ENCODE measurements at regions not wholly inside any gene's neighbourhood (a gene's known extent, or its start where the extent isn't known, plus 50 kb on each side); places are given as distances from the start of the nearest gene placed in this dataset.

DNA sequence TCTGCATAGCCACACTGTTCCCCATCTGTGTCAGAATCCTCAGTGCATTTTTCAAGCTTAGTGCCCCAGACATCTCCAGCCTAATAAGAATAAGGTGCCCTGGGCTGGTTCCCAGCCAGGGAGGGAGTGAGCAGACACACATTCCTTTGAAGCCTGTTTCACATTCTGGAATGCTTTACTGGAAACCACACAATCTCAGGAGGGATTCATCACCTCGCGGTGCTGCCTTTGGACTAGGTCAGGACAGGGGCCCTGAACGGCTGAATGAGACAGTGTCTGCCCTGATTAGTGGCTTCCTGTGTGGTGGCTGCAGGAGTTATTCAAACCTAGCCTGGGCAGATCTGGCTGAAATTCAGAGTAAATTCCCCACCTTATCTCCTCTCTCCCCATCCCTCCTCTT is 108.0 kb upstream of the LDAH start:
- TF ChIP-seq, protein P1, sequence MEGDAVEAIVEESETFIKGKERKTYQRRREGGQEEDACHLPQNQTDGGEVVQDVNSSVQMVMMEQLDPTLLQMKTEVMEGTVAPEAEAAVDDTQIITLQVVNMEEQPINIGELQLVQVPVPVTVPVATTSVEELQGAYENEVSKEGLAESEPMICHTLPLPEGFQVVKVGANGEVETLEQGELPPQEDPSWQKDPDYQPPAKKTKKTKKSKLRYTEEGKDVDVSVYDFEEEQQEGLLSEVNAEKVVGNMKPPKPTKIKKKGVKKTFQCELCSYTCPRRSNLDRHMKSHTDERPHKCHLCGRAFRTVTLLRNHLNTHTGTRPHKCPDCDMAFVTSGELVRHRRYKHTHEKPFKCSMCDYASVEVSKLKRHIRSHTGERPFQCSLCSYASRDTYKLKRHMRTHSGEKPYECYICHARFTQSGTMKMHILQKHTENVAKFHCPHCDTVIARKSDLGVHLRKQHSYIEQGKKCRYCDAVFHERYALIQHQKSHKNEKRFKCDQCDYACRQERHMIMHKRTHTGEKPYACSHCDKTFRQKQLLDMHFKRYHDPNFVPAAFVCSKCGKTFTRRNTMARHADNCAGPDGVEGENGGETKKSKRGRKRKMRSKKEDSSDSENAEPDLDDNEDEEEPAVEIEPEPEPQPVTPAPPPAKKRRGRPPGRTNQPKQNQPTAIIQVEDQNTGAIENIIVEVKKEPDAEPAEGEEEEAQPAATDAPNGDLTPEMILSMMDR (conservative IDR thresholded peaks at IDR 0.05), result no peak
- H3K9me3 Mint-ChIP-seq, result peaks cover 7% of the 10 kb centered on the region
- no peaks in the 10 kb centered on the region for H3K4me1 Mint-ChIP-seq
- H3K27ac Mint-ChIP-seq (ENCODE audit: unreplicated experiment), result no peak overlapping the region
- no peak for DNase-seq (ENCODE audit: low read depth, low spot score)
- H3K4me3 Mint-ChIP-seq, result no peak overlapping the region
- H3K27me3 Mint-ChIP-seq (ENCODE audit: low read depth), result peaks cover 74% of the 10 kb centered on the region
- no peaks in the 10 kb centered on the region for H3K36me3 Mint-ChIP-seq (ENCODE audit: low read depth)

- TF ChIP-seq, protein P1 (conservative IDR thresholded peaks at IDR 0.05), result no peak
- no peak overlapping the region for H3K27ac Mint-ChIP-seq (ENCODE audit: unreplicated experiment)
- H3K27me3 Mint-ChIP-seq (ENCODE audit: low read depth), result peaks cover 78% of the 10 kb centered on the region
- H3K36me3 Mint-ChIP-seq (ENCODE audit: low read depth), result no peaks in the 10 kb centered on the region
- no peak for DNase-seq (ENCODE audit: low read depth, low spot score)
- H3K9me3 Mint-ChIP-seq, result peaks cover 7% of the 10 kb centered on the region
- H3K4me3 Mint-ChIP-seq, result no peak overlapping the region
- H3K4me1 Mint-ChIP-seq, result no peaks in the 10 kb centered on the region
Observed at GRCh38 chr2:20929721-20930120, 106.8 kb upstream of the LDAH start.

DNA sequence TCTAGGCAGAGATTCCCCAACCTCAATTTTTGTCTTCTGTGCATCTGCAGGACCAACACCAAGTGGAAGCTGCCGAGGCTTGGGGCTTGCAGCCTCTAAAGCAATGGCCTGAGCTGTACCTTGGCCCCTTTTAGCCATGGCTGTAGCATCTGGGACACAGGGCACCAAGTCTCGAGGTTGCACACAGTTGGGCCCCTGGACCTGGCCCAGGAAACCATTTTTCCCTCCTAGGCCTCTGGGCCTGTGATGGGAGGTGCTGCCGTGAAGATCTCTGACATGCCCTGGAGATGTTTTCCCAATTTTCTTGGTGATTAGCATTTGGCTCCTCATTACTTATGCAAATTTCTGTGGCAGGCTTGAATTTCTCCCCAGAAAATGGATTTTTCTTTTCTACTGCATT is 105.7 kb upstream of the LDAH start:
- no peaks in the 10 kb centered on the region for H3K4me1 Mint-ChIP-seq
- no peaks in the 10 kb centered on the region for H3K36me3 Mint-ChIP-seq (ENCODE audit: low read depth)
- H3K27me3 Mint-ChIP-seq (ENCODE audit: low read depth), result peaks cover 77% of the 10 kb centered on the region
- peaks cover 7% of the 10 kb centered on the region for H3K9me3 Mint-ChIP-seq
- TF ChIP-seq, protein P1 (conservative IDR thresholded peaks at IDR 0.05), result no peak
- no peak overlapping the region for H3K4me3 Mint-ChIP-seq
- no peak overlapping the region for H3K27ac Mint-ChIP-seq (ENCODE audit: unreplicated experiment)
- DNase-seq (ENCODE audit: low read depth, low spot score), result no peak

DNA sequence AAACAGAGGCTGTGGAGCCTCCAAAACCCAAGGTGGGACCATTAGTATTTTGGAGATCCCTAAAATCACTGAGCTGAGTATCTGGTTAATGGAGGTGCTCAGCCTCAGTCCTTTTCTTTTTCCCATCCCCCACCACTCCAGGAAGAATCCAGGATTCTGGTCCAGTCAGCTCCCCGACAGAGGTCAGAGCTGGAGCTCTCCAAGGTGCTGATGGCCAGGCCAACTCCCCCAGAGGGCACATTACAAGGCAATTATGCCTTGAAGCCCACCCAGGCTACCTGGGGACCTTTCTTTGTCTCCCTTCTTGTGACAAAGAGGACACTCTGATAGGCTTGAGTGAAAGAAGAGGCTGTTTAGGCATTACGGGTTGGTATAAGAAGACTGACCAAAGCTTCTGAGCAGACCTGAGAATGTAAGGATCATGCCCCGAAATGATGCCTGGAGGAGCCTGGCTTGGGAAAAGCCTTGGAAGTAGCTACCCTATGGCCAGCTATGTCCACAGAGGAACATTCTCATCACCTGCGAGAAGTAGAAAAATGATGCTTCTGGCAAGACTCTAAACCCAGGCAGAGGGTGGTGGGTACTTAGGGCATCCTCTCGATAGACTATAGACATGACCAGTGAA is 102.5 kb upstream of the LDAH start:
- TF ChIP-seq, protein P1 (conservative IDR thresholded peaks at IDR 0.05), result no peak
- DNase-seq (ENCODE audit: low read depth, low spot score), result peak; percentile 32
- Mint-ChIP-seq H3K36me3 (ENCODE audit: low read depth) (no peaks in the 10 kb centered on the region), H3K27ac (ENCODE audit: unreplicated experiment) (no peak overlapping the region), H3K9me3 (peaks cover 7% of the 10 kb centered on the region), H3K4me1 (no peaks in the 10 kb centered on the region), H3K4me3 (no peak overlapping the region), H3K27me3 (ENCODE audit: low read depth) (peaks cover 68% of the 10 kb centered on the region)

DNA sequence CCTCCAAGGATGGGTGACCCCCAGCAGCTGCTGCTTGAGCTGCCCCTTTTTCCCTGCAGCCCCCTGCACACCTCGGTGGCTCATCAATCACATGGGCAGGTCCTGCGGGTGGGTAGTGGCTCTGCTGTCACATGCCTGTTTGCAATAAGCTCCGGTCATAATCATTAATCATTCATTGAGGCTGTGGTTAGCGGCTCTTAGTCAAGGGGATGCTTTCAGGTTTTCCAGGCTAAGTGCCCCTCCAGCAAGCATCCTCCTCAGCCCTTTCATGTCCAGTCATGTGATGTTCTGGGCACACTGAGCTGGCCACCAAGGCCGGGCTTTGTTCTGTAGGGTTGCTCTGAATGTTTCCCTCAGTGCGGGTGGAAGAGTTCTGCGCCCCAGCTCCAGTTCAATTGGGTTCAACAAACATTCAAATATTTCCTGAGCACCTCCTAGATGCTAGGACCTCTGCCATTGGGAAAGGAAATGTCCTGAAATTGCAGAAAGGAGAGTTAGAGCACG is 96.4 kb upstream of the LDAH start:
- H3K27me3 Mint-ChIP-seq (ENCODE audit: low read depth), result peaks cover 69% of the 10 kb centered on the region
- H3K27ac Mint-ChIP-seq (ENCODE audit: unreplicated experiment), result peak overlapping the region; percentile 43
- H3K9me3 Mint-ChIP-seq, result no peaks in the 10 kb centered on the region
- no peak overlapping the region for H3K4me3 Mint-ChIP-seq
- H3K4me1 Mint-ChIP-seq, result no peaks in the 10 kb centered on the region
- TF ChIP-seq, protein P1 (conservative IDR thresholded peaks at IDR 0.05), result no peak
- H3K36me3 Mint-ChIP-seq (ENCODE audit: low read depth), result no peaks in the 10 kb centered on the region
- DNase-seq (ENCODE audit: low read depth, low spot score), result no peak

All from neural crest cell (in vitro differentiated cells).